ENCODE measurements at regions not wholly inside any gene's neighbourhood (a gene's known extent, or its start where the extent isn't known, plus 50 kb on each side); places are given as distances from the start of the nearest gene placed in this dataset.
A peak's percentile ranks its signal among the peaks of the same experiment; 100 is the strongest.

DNA sequence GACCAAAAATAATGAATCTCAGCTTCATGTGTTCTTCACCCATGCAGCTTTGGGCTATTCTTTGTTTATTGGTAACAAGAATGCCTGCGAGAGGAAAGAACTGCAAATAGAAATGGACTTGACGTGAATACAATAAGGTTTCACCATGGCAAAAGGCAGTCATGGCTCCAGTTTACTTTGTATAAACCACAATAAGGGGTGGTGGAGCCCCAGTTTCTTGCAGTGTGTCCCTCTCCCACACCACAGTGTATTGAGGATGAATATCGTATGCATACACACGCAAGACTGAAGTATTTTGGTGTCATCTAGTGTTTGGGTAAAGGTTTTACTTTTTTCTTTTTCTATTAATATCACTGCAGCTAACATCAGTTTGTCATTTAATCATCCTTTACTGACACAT is 159.7 kb upstream of the CNTN4 start:
- DNase-seq = no peak
- H3K79me2 ChIP-seq (ENCODE audit: insufficient read depth) = no peaks in the 10 kb centered on the region
- no peak overlapping the region for H3K9ac ChIP-seq
- no peak overlapping the region for H3K4me2 ChIP-seq
- H3F3A ChIP-seq (replicated peaks; ENCODE audit: insufficient read depth) = no peaks in the 10 kb centered on the region
- no peak overlapping the region for H3K4me3 ChIP-seq (ENCODE audit: low read depth in 2 of 2, low read length in 1 of 2)
- H3K27me3 ChIP-seq (ENCODE audit: insufficient read depth) = no peaks in the 10 kb centered on the region
- no peaks in the 10 kb centered on the region for H4K20me1 ChIP-seq (ENCODE audit: insufficient read depth)
- H3K27ac ChIP-seq (ENCODE audit: low read depth in 2 of 2, low read length in 1 of 2) = no peak overlapping the region
- no peaks in the 10 kb centered on the region for H3K36me3 ChIP-seq (replicated peaks in 1 of 2; ENCODE audit: control insufficient read depth in 1 of 2, insufficient read depth in 2 of 2, low read length in 1 of 2)
- no peaks in the 10 kb centered on the region for H3K9me3 ChIP-seq
- TF ChIP-seq RAD21 (IDR thresholded peaks at IDR 0.05; ENCODE audit: low read length) (peak; percentile 37; the same call in 1 of the 2 replicates), SIN3A (IDR thresholded peaks at IDR 0.05; ENCODE audit: borderline replicate concordance, low read depth, low read length) (no peak)
- no peaks in the 10 kb centered on the region for H3K4me1 ChIP-seq (ENCODE audit: control insufficient read depth in 1 of 2, insufficient read depth in 2 of 2, low read depth in 1 of 2, low read length in 1 of 2)
- WGBS (ENCODE audit: low lambda C conversion rate) = 40% methylated on average over 4 of the region's 4 CpGs
- no peaks in the 10 kb centered on the region for H3K9me2 ChIP-seq
- CTCF ChIA-PET = interaction anchor here (1.2 kb wide), 1 partner anchor 10 kb away, joined by 5 read pairs; no protein-coding TSS in a partner anchor
- POLR2A ChIA-PET = no interaction called here
- no peak overlapping the region for H2AFZ ChIP-seq (ENCODE audit: low read depth)

DNA sequence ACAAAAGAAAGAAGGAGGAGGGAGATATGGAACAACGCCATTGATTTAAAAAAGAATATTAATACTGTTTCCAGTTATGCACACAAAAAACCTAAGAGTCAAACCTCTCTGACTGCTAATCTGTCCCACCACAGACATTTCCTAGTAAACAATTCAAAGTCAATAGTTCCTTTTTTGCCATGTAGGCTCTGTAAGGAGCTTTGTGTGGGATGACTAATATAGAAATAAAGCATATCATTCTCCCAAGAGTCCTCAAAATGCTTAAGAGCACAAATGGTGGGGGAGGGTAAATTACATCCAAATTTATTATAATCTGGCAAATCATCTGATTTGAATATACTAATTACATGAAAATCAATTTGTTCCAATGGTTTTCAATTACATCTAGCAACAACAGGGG is 155.9 kb upstream of the CNTN4 start:
- no peak overlapping the region for H3K4me3 ChIP-seq (ENCODE audit: low read depth in 2 of 2, low read length in 1 of 2)
- H4K20me1 ChIP-seq (ENCODE audit: insufficient read depth) = no peaks in the 10 kb centered on the region
- no peaks in the 10 kb centered on the region for H3F3A ChIP-seq (replicated peaks; ENCODE audit: insufficient read depth)
- WGBS (ENCODE audit: low lambda C conversion rate) = 50% methylated on average over 1 of the region's 1 CpG
- no peak for TF ChIP-seq CHD2 (IDR thresholded peaks at IDR 0.05; ENCODE audit: low read length, partially characterized antibody)
- no peak for TF ChIP-seq RCOR1 (IDR thresholded peaks at IDR 0.05; ENCODE audit: low read length)
- no peak overlapping the region for H3K4me2 ChIP-seq
- H3K4me1 ChIP-seq (ENCODE audit: control insufficient read depth in 1 of 2, insufficient read depth in 2 of 2, low read depth in 1 of 2, low read length in 1 of 2) = no peaks in the 10 kb centered on the region
- no peaks in the 10 kb centered on the region for H3K79me2 ChIP-seq (ENCODE audit: insufficient read depth)
- H3K9ac ChIP-seq = no peak overlapping the region
- no peaks in the 10 kb centered on the region for H3K27me3 ChIP-seq (ENCODE audit: insufficient read depth)
- ChIA-PET POLR2A (no interaction called here), CTCF (no interaction called here)
- no peaks in the 10 kb centered on the region for H3K9me3 ChIP-seq
- no peak overlapping the region for H3K27ac ChIP-seq (ENCODE audit: low read depth in 2 of 2, low read length in 1 of 2)
- no peaks in the 10 kb centered on the region for H3K36me3 ChIP-seq (replicated peaks in 1 of 2; ENCODE audit: control insufficient read depth in 1 of 2, insufficient read depth in 2 of 2, low read length in 1 of 2)
- no peaks in the 10 kb centered on the region for H3K9me2 ChIP-seq
- no peak for DNase-seq
- no peak overlapping the region for H2AFZ ChIP-seq (ENCODE audit: low read depth)

DNA sequence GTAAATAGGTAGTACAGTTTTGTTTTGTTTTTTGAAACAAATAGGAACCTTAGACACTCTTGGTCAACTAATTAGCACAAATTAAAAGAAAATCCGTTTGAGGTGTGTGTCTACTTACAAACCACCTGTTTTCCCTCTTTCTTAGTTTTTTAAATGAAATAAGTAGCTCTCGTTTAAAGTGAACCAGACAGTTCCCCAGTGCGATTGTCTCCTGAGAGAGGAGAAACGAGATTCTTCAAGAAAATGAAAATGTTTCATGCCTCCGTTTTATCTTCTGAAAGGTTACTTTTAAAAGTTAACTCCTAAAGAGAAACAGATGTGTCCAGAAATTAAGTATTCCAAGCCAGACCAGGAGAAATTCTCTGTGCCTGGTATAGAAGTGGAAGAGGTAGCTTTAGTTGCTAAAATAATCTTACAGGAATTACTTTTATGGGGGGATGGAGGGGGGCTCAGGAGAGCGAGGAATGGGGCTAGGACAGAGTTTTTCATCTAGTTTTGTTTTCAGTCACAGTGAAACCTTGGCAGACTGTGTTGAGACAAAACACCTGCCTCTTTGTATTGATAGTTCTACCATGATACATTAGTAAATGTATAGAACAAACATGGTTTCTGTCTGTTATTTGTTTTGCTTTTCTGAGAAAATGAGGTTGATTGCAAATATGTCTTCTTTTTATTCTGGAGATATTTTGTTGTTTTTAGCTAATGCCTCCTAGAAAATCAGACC is 155.1 kb upstream of the CNTN4 start:
- no peak overlapping the region for H3K4me2 ChIP-seq
- no peaks in the 10 kb centered on the region for H3K4me1 ChIP-seq (ENCODE audit: control insufficient read depth in 1 of 2, insufficient read depth in 2 of 2, low read depth in 1 of 2, low read length in 1 of 2)
- TF ChIP-seq GATA2 (CRISPR knock-in tag; IDR thresholded peaks at IDR 0.05) = no peak
- no peak for TF ChIP-seq SMC3 (IDR thresholded peaks at IDR 0.05; ENCODE audit: low read depth, low read length)
- TF ChIP-seq MEF2A (IDR thresholded peaks at IDR 0.05; ENCODE audit: borderline replicate concordance, low read depth) = no peak
- no peak for TF ChIP-seq RFX5 (IDR thresholded peaks at IDR 0.05; ENCODE audit: low read length)
- TF ChIP-seq, protein P1, sequence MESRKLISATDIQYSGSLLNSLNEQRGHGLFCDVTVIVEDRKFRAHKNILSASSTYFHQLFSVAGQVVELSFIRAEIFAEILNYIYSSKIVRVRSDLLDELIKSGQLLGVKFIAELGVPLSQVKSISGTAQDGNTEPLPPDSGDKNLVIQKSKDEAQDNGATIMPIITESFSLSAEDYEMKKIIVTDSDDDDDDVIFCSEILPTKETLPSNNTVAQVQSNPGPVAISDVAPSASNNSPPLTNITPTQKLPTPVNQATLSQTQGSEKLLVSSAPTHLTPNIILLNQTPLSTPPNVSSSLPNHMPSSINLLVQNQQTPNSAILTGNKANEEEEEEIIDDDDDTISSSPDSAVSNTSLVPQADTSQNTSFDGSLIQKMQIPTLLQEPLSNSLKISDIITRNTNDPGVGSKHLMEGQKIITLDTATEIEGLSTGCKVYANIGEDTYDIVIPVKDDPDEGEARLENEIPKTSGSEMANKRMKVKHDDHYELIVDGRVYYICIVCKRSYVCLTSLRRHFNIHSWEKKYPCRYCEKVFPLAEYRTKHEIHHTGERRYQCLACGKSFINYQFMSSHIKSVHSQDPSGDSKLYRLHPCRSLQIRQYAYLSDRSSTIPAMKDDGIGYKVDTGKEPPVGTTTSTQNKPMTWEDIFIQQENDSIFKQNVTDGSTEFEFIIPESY (IDR thresholded peaks at IDR 0.05; ENCODE audit: borderline replicate concordance, low read depth) = no peak
- TF ChIP-seq, protein P2, sequence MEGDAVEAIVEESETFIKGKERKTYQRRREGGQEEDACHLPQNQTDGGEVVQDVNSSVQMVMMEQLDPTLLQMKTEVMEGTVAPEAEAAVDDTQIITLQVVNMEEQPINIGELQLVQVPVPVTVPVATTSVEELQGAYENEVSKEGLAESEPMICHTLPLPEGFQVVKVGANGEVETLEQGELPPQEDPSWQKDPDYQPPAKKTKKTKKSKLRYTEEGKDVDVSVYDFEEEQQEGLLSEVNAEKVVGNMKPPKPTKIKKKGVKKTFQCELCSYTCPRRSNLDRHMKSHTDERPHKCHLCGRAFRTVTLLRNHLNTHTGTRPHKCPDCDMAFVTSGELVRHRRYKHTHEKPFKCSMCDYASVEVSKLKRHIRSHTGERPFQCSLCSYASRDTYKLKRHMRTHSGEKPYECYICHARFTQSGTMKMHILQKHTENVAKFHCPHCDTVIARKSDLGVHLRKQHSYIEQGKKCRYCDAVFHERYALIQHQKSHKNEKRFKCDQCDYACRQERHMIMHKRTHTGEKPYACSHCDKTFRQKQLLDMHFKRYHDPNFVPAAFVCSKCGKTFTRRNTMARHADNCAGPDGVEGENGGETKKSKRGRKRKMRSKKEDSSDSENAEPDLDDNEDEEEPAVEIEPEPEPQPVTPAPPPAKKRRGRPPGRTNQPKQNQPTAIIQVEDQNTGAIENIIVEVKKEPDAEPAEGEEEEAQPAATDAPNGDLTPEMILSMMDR (IDR thresholded peaks at IDR 0.05) = no peak
- TF ChIP-seq YY1 (IDR thresholded peaks at IDR 0.05; ENCODE audit: low read depth) = no peak
- no peak for TF ChIP-seq MXI1 (IDR thresholded peaks at IDR 0.05; ENCODE audit: low read depth, low read length)
- TF ChIP-seq TAF1 (IDR thresholded peaks at IDR 0.05; ENCODE audit: borderline replicate concordance, low read depth, low read length) = no peak
- no peak for TF ChIP-seq FOXM1 (IDR thresholded peaks at IDR 0.05; ENCODE audit: low read depth)
- H2AFZ ChIP-seq (ENCODE audit: low read depth) = no peak overlapping the region; the same call in 1 of the 2 replicates
- H4K20me1 ChIP-seq (ENCODE audit: insufficient read depth) = no peaks in the 10 kb centered on the region
- CTCF ChIA-PET = no interaction called here
- no peaks in the 10 kb centered on the region for H3K79me2 ChIP-seq (ENCODE audit: insufficient read depth)
- no peaks in the 10 kb centered on the region for H3F3A ChIP-seq (replicated peaks; ENCODE audit: insufficient read depth)
- H3K27me3 ChIP-seq (ENCODE audit: insufficient read depth) = no peaks in the 10 kb centered on the region
- H3K9me2 ChIP-seq = no peaks in the 10 kb centered on the region
- whole genome bisulfite sequencing (ENCODE audit: low lambda C conversion rate) = 23% methylated on average over 6 of the region's 6 CpGs
- no peaks in the 10 kb centered on the region for H3K36me3 ChIP-seq (replicated peaks in 1 of 2; ENCODE audit: control insufficient read depth in 1 of 2, insufficient read depth in 2 of 2, low read length in 1 of 2)
- H3K9ac ChIP-seq = no peak overlapping the region
- no peak overlapping the region for H3K27ac ChIP-seq (ENCODE audit: low read depth in 2 of 2, low read length in 1 of 2)
- H3K4me3 ChIP-seq (ENCODE audit: low read depth in 2 of 2, low read length in 1 of 2) = no peak overlapping the region
- POLR2A ChIA-PET = no interaction called here
- no peaks in the 10 kb centered on the region for H3K9me3 ChIP-seq
- no peak for DNase-seq
